ENCODE measurements at regions not wholly inside any gene's neighbourhood (a gene's known extent, or its start where the extent isn't known, plus 50 kb on each side); places are given as distances from the start of the nearest gene placed in this dataset.

DNA sequence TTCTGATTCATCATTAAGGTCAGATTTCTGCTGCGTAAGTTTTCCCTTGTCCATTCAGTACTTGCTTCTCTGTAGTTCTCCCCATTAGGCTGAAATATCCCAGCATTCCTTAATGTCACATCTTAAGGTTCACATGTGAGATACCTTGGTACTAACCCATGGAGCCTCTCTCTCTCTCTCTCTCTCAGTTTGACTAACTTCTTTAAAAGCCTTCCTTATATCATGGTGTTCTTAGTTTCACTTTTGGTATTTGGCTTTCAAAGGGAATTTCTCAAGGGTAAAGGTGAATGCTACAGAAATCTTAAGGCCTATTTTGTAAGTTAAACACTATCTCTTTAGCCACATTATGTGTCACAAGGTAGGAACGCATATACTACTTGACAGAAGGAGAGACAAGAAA is 427.3 kb upstream of the ZNF717 start (continued):
- TF ChIP-seq, protein P1, sequence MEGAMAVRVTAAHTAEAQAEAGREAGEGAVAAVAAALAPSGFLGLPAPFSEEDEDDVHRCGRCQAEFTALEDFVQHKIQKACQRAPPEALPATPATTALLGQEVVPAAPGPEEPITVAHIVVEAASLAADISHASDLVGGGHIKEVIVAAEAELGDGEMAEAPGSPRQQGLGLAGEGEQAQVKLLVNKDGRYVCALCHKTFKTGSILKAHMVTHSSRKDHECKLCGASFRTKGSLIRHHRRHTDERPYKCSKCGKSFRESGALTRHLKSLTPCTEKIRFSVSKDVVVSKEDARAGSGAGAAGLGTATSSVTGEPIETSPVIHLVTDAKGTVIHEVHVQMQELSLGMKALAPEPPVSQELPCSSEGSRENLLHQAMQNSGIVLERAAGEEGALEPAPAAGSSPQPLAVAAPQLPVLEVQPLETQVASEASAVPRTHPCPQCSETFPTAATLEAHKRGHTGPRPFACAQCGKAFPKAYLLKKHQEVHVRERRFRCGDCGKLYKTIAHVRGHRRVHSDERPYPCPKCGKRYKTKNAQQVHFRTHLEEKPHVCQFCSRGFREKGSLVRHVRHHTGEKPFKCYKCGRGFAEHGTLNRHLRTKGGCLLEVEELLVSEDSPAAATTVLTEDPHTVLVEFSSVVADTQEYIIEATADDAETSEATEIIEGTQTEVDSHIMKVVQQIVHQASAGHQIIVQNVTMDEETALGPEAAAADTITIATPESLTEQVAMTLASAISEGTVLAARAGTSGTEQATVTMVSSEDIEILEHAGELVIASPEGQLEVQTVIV (IDR thresholded peaks at IDR 0.05; ENCODE audit: borderline replicate concordance, partially characterized antibody), result no peak
- TF ChIP-seq GABPA (IDR thresholded peaks at IDR 0.05; ENCODE audit: low read depth), result no peak
- no peak for TF ChIP-seq SIN3A (IDR thresholded peaks at IDR 0.05; ENCODE audit: low read depth, low read length)
- no peak for TF ChIP-seq CBX3 (IDR thresholded peaks at IDR 0.05; ENCODE audit: borderline replicate concordance, low read depth)
- peak in 1 of 2 experiments; percentile 25; a peak in 2 of 4 replicates for TF ChIP-seq IKZF2 (IDR thresholded peaks at IDR 0.05)
- TF ChIP-seq, protein P2, sequence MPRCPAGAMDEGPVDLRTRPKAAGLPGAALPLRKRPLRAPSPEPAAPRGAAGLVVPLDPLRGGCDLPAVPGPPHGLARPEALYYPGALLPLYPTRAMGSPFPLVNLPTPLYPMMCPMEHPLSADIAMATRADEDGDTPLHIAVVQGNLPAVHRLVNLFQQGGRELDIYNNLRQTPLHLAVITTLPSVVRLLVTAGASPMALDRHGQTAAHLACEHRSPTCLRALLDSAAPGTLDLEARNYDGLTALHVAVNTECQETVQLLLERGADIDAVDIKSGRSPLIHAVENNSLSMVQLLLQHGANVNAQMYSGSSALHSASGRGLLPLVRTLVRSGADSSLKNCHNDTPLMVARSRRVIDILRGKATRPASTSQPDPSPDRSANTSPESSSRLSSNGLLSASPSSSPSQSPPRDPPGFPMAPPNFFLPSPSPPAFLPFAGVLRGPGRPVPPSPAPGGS (IDR thresholded peaks at IDR 0.05; ENCODE audit: borderline replicate concordance, insufficient read depth, low read depth, low read length, poor library complexity, severe bottlenecking), result no peak
- peak; percentile 43; the same call in 1 of the 2 replicates for TF ChIP-seq IKZF1 (conservative IDR thresholded peaks at IDR 0.05)
- peak; percentile 52; the same call in 1 of the 2 replicates for TF ChIP-seq DPF2 (IDR thresholded peaks at IDR 0.05)
- no peak for TF ChIP-seq SP1 (IDR thresholded peaks at IDR 0.05; ENCODE audit: low read depth, low read length)
- TF ChIP-seq POLR2AphosphoS5 (IDR thresholded peaks at IDR 0.05; ENCODE audit: low read length), result no peak
- TF ChIP-seq CREM (IDR thresholded peaks at IDR 0.05; ENCODE audit: low read depth), result 0 out of 2 replicates have a peak, but pooled peaks have one; percentile 33
- TF ChIP-seq FOXK2 (IDR thresholded peaks at IDR 0.05), result no peak
- no peak for TF ChIP-seq MEF2B (IDR thresholded peaks at IDR 0.05; ENCODE audit: partially characterized antibody, poor library complexity, severe bottlenecking)
- TF ChIP-seq SIX5 (IDR thresholded peaks at IDR 0.05; ENCODE audit: low read depth, low read length, severe bottlenecking), result no peak
- TF ChIP-seq SPI1 (IDR thresholded peaks at IDR 0.05; ENCODE audit: borderline replicate concordance, insufficient read depth, low read depth, low read length), result 0 out of 2 replicates have a peak, but pooled peaks have one; percentile 40
- no peak for TF ChIP-seq RBBP5 (conservative IDR thresholded peaks at IDR 0.05)
- TF ChIP-seq NFIC (IDR thresholded peaks at IDR 0.05; ENCODE audit: low read depth, low read length), result peak; percentile 78; the same call in 1 of the 2 replicates
- peak; percentile 75 for TF ChIP-seq JUNB (IDR thresholded peaks at IDR 0.05)
- no peak for TF ChIP-seq POLR2AphosphoS2 (IDR thresholded peaks at IDR 0.05; ENCODE audit: low read depth, low read length)
- no peak for TF ChIP-seq NFYB (IDR thresholded peaks at IDR 0.05; ENCODE audit: insufficient read depth, low read depth, low read length)
- TF ChIP-seq NBN (IDR thresholded peaks at IDR 0.05), result no peak
- TF ChIP-seq RAD51 (IDR thresholded peaks at IDR 0.05), result no peak
- TF ChIP-seq SMAD1 (IDR thresholded peaks at IDR 0.05; ENCODE audit: low read depth, partially characterized antibody), result no peak
- TF ChIP-seq ATF7 (IDR thresholded peaks at IDR 0.05; ENCODE audit: low read depth), result no peak
- TF ChIP-seq, protein P3, sequence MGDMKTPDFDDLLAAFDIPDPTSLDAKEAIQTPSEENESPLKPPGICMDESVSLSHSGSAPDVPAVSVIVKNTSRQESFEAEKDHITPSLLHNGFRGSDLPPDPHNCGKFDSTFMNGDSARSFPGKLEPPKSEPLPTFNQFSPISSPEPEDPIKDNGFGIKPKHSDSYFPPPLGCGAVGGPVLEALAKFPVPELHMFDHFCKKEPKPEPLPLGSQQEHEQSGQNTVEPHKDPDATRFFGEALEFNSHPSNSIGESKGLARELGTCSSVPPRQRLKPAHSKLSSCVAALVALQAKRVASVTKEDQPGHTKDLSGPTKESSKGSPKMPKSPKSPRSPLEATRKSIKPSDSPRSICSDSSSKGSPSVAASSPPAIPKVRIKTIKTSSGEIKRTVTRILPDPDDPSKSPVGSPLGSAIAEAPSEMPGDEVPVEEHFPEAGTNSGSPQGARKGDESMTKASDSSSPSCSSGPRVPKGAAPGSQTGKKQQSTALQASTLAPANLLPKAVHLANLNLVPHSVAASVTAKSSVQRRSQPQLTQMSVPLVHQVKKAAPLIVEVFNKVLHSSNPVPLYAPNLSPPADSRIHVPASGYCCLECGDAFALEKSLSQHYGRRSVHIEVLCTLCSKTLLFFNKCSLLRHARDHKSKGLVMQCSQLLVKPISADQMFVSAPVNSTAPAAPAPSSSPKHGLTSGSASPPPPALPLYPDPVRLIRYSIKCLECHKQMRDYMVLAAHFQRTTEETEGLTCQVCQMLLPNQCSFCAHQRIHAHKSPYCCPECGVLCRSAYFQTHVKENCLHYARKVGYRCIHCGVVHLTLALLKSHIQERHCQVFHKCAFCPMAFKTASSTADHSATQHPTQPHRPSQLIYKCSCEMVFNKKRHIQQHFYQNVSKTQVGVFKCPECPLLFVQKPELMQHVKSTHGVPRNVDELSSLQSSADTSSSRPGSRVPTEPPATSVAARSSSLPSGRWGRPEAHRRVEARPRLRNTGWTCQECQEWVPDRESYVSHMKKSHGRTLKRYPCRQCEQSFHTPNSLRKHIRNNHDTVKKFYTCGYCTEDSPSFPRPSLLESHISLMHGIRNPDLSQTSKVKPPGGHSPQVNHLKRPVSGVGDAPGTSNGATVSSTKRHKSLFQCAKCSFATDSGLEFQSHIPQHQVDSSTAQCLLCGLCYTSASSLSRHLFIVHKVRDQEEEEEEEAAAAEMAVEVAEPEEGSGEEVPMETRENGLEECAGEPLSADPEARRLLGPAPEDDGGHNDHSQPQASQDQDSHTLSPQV (IDR thresholded peaks at IDR 0.05), result no peak
- no peak for TF ChIP-seq NFXL1 (IDR thresholded peaks at IDR 0.05; ENCODE audit: borderline replicate concordance)
